ENCODE measurements at regions not wholly inside any gene's neighbourhood (a gene's known extent, or its start where the extent isn't known, plus 50 kb on each side); places are given as distances from the start of the nearest gene placed in this dataset.

DNA sequence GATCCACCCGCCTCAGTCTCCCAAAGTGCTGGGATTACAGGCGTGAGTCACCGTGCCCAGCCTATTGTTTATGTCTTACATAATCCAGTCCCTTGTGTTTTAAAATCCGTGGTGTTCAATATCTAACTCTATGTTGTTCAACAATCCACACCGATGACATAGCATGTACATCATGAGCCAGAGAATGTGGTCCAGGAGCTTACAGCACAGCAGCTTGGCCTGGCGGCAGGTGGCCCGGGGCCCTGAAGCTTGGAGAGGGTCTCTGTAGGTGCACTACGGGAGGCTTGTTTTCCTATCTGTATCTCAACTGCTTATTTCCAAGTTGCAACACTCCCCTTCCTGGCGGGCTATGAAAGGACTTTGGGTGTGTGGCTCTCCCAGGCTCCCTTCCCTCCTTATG, 138.4 kb downstream of the ADSS2 start:
- ATAC-seq = no peak
- no peak for DNase-seq
- H3K4me1 ChIP-seq (ENCODE audit: low read depth) = no peaks in the 10 kb centered on the region
- H3K36me3 ChIP-seq (ENCODE audit: low read depth) = no peaks in the 10 kb centered on the region
- intact Hi-C loops (cut with DNase I, micrococcal nuclease) = no loop called here
- H3K4me3 ChIP-seq = no peak overlapping the region
- TF ChIP-seq, protein P1, sequence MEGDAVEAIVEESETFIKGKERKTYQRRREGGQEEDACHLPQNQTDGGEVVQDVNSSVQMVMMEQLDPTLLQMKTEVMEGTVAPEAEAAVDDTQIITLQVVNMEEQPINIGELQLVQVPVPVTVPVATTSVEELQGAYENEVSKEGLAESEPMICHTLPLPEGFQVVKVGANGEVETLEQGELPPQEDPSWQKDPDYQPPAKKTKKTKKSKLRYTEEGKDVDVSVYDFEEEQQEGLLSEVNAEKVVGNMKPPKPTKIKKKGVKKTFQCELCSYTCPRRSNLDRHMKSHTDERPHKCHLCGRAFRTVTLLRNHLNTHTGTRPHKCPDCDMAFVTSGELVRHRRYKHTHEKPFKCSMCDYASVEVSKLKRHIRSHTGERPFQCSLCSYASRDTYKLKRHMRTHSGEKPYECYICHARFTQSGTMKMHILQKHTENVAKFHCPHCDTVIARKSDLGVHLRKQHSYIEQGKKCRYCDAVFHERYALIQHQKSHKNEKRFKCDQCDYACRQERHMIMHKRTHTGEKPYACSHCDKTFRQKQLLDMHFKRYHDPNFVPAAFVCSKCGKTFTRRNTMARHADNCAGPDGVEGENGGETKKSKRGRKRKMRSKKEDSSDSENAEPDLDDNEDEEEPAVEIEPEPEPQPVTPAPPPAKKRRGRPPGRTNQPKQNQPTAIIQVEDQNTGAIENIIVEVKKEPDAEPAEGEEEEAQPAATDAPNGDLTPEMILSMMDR (IDR thresholded peaks at IDR 0.05) = no peak
- H3K9me3 ChIP-seq = no peaks in the 10 kb centered on the region

DNA sequence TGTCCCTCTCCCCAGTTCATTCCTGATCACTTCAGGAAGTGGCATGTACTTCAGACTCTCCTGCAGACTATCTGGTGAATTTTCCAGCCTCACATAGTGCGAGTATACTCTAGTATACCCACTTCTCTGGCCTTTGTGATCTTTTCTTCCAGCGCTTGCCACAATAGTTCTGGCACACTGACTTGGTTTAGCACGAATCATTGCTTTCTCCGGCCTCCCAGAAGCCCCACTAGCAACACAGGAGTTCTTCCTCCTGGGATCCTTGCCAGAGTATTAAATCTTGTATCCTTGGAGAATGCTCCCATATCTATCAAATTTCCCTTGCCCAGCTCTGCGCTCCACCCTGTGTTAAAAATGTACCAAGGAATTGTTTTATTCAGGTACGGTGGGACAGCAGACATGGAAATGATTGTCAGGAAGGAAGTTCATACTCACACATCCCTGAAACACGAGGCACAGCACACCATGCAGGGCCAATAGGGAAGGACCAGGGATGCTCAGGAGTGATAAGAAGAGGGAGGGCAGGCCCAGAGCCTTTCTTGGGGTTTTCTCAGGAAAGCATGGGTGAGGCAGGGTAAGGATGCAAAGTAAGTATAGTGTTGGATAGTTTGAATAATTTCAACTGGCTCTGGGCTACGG, 136.7 kb downstream of the ADSS2 start:
- intact Hi-C loops (cut with DNase I, micrococcal nuclease) = no loop called here
- ATAC-seq (no peak), DNase-seq (no peak)
- TF ChIP-seq, protein P1 (IDR thresholded peaks at IDR 0.05) = no peak
- Histone ChIP-seq H3K4me3 (no peak overlapping the region), H3K4me1 (ENCODE audit: low read depth) (no peaks in the 10 kb centered on the region), H3K9me3 (no peaks in the 10 kb centered on the region), H3K36me3 (ENCODE audit: low read depth) (no peaks in the 10 kb centered on the region)

DNA sequence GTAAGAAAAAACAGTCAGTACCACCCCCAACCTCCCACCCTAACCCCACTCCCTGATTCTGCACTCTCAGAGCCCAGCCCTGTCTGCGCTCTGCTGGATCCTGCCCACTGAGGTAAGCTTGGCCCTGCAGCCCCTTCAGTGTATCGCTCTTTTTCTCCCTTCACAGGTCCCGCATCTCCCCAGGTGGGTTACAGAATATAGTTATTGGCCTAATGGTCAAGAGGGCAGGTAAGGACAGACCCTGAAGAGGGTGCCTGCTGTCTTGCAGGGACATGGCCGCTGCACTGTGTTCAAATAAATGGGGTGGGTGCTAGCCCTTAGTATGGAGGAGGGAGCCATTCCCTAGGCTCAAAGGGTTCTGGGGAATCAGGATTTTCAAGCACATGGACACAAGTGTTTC, 135.7 kb downstream of the ADSS2 start:
- TF ChIP-seq, protein P1 (IDR thresholded peaks at IDR 0.05) = no peak
- intact Hi-C loops (cut with DNase I, micrococcal nuclease) = no loop called here
- Histone ChIP-seq H3K4me3 (no peak overlapping the region), H3K4me1 (ENCODE audit: low read depth) (no peaks in the 10 kb centered on the region), H3K9me3 (no peaks in the 10 kb centered on the region), H3K36me3 (ENCODE audit: low read depth) (no peaks in the 10 kb centered on the region)
- ATAC-seq (no peak), DNase-seq (no peak)

DNA sequence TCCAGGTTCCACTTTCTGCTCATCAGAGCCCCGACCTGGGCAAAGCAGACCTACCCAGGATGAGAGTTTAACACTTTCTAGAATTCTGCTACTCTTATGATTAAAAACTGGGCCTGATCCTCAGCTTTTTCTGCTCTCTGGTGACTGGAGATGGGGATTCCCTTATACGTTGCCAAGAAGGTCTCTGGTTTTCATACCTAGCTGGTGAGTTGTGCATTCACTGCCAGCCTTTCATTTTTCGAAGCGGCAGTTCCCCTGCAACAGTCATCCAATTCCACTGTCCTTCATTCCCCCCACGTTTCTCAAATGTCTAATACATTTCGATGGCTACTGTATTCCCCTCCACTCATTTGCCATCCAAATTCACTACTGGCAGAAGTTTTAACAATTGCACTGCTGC, 135.3 kb downstream of the ADSS2 start:
- no peak overlapping the region for H3K4me3 ChIP-seq
- intact Hi-C loops (cut with DNase I, micrococcal nuclease) = no loop called here
- ATAC-seq (no peak), DNase-seq (no peak)
- no peaks in the 10 kb centered on the region for H3K4me1 ChIP-seq (ENCODE audit: low read depth)
- TF ChIP-seq, protein P1 (IDR thresholded peaks at IDR 0.05) = no peak
- no peaks in the 10 kb centered on the region for H3K36me3 ChIP-seq (ENCODE audit: low read depth)
- no peaks in the 10 kb centered on the region for H3K9me3 ChIP-seq

DNA sequence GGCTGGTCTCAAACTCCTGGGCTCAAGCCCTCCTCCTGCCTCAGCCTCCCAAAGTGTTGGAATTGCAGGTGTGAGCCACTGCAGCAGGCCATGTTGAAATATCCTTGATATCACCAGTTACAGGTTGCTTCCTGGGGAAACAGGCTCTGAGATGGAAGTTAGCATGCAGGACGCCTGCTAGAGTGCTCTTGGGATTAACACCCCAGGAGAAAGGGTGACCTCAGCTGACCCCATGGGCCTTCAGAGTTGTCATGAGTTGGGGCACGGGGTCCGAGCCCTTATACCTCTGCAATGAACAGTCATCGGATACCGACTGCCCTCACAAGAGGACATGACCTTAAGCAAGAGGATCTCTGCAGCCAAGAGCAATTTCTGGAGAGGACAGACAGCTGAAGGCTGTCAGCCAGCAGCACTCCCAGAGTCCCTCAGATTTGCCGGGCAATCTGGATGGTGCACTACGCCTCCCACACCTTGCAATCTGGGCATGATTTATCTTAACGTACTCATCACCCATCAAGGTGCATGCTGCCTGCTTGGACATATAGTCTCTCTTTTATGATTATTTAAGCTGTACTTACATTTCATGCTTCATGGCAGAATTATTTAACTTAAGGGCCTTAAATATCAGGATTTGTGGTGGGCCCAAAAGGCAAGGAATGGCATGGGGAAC, 134.6 kb downstream of the ADSS2 start:
- TF ChIP-seq, protein P1 (IDR thresholded peaks at IDR 0.05) = no peak
- DNase-seq (no peak), ATAC-seq (no peak)
- Histone ChIP-seq H3K9me3 (no peaks in the 10 kb centered on the region), H3K4me3 (no peak overlapping the region), H3K4me1 (ENCODE audit: low read depth) (peaks cover under 1% of the 10 kb centered on the region), H3K36me3 (ENCODE audit: low read depth) (no peaks in the 10 kb centered on the region)
- intact Hi-C loops (cut with DNase I, micrococcal nuclease) = no loop called here
